ENCODE measurements at regions not wholly inside any gene's neighbourhood (a gene's known extent, or its start where the extent isn't known, plus 50 kb on each side); places are given as distances from the start of the nearest gene placed in this dataset.

DNA sequence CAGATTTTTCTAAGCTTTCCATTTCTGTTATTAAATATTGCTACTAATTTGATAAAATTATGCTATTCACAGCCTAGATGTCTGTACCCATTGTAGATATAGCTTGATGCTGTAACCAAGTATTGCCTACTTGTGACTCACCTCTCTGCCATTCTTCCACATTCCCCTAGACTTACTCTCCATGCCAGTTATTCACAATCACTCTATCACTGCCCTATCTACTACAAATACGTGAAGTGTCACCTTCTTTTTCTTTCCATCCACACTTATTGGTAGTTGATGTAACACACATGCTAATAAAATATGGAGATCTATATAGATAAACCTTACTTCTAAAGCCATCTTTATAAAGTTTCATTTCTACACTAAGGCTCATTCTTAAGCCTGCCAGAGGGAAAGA, 179.4 kb upstream of the PACRGL start:
- ATAC-seq (ENCODE audit: low read depth) (peak; percentile 98), DNase-seq (peak; percentile 62)
- Histone ChIP-seq H2AK9ac (replicated peaks; ENCODE audit: low read depth, low read length, poor library complexity) (no peak overlapping the region), H2BK15ac (ENCODE audit: low read depth, low read length) (no peak overlapping the region), H3K4me1 (ENCODE audit: control insufficient read depth, insufficient read depth, low read length) (no peaks in the 10 kb centered on the region), H3K79me1 (ENCODE audit: low read depth in 1 of 2, low read length in 2 of 2) (no peaks in the 10 kb centered on the region), H4K91ac (ENCODE audit: insufficient read depth, low read depth, low read length) (no peak overlapping the region), H3K4me3 (ENCODE audit: insufficient read depth, low read depth, low read length) (no peak overlapping the region), H4K5ac (ENCODE audit: low read depth, low read length) (no peak overlapping the region), H3K36me3 (ENCODE audit: control insufficient read depth, insufficient read depth, low read length) (no peaks in the 10 kb centered on the region), H3K9me3 (ENCODE audit: control insufficient read depth, insufficient read depth, low read length) (no peaks in the 10 kb centered on the region), H3K56ac (ENCODE audit: extremely low read depth, insufficient read depth, low read length) (no peak overlapping the region), H4K8ac (ENCODE audit: low read depth in 2 of 2, low read length in 2 of 2) (no peak overlapping the region), H3K27ac (ENCODE audit: insufficient read depth, low read length) (no peak overlapping the region), H2AK5ac (ENCODE audit: low read depth, low read length) (no peak overlapping the region), H2BK20ac (ENCODE audit: low read depth, low read length) (no peak overlapping the region; the same call in 1 of the 2 replicates), H3K27me3 (ENCODE audit: control insufficient read depth, insufficient read depth, low read length) (no peaks in the 10 kb centered on the region), H3K4me2 (ENCODE audit: low read depth, low read length) (no peak overlapping the region), H3K23ac (ENCODE audit: low read depth, low read length) (no peak overlapping the region), H3K4ac (ENCODE audit: low read depth, low read length) (no peak overlapping the region), H3K18ac (ENCODE audit: low read depth, low read length) (no peak overlapping the region), H3K14ac (replicated peaks; ENCODE audit: low read depth, low read length) (no peak overlapping the region), H2BK5ac (ENCODE audit: low read depth, low read length, poor library complexity, severe bottlenecking) (no peak overlapping the region), H2BK120ac (ENCODE audit: low read depth, low read length) (no peak overlapping the region), H3K9me1 (ENCODE audit: insufficient read depth, low read length) (no peaks in the 10 kb centered on the region), H4K20me1 (ENCODE audit: insufficient read depth, low read length) (no peaks in the 10 kb centered on the region), H2AFZ (replicated peaks; ENCODE audit: low read length, poor library complexity) (no peak overlapping the region), H3K9ac (ENCODE audit: low read depth, low read length) (no peak overlapping the region)
- POLR2A ChIA-PET (ENCODE audit: unreplicated experiment), result interaction anchor here (0.6 kb wide), 1 partner anchor 1923 kb away, joined by 3 read pairs; no protein-coding TSS in a partner anchor
- no CpG with 5 or more reads among the region's 1 CpG for WGBS, 2 experiments (ENCODE audit: extremely low coverage in 2 of 2, insufficient read length in 1 of 2)
- intact Hi-C loops (cut with micrococcal nuclease) (no loop called here), in situ Hi-C loops (cut with MboI; ENCODE audit: low sequenced_read_pairs) (no loop called here), dilution Hi-C loops (cut with HindIII; ENCODE audit: low sequenced_read_pairs, unreplicated experiment) (no loop called here)
- no TSS peak for BruUV-seq (replicated peaks)
- CTCF ChIA-PET, result no interaction called here
- TF ChIP-seq CHD1 (IDR thresholded peaks at IDR 0.05; ENCODE audit: low read depth, low read length), result no peak
- TF ChIP-seq CEBPB (IDR thresholded peaks at IDR 0.05; ENCODE audit: low read depth, low read length), result peak; percentile 66; the same call in 1 of the 2 replicates
- peak; percentile 63 for TF ChIP-seq FOS (IDR thresholded peaks at IDR 0.05; ENCODE audit: low read depth, low read length)
- TF ChIP-seq RAD21 (IDR thresholded peaks at IDR 0.05; ENCODE audit: low read length), result no peak
- TF ChIP-seq, protein P1, sequence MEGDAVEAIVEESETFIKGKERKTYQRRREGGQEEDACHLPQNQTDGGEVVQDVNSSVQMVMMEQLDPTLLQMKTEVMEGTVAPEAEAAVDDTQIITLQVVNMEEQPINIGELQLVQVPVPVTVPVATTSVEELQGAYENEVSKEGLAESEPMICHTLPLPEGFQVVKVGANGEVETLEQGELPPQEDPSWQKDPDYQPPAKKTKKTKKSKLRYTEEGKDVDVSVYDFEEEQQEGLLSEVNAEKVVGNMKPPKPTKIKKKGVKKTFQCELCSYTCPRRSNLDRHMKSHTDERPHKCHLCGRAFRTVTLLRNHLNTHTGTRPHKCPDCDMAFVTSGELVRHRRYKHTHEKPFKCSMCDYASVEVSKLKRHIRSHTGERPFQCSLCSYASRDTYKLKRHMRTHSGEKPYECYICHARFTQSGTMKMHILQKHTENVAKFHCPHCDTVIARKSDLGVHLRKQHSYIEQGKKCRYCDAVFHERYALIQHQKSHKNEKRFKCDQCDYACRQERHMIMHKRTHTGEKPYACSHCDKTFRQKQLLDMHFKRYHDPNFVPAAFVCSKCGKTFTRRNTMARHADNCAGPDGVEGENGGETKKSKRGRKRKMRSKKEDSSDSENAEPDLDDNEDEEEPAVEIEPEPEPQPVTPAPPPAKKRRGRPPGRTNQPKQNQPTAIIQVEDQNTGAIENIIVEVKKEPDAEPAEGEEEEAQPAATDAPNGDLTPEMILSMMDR (conservative IDR thresholded peaks at IDR 0.05; ENCODE audit: low read depth, low read length), result no peak
- TF ChIP-seq MAFK (IDR thresholded peaks at IDR 0.05; ENCODE audit: low read depth, low read length), result no peak
- TF ChIP-seq RCOR1 (IDR thresholded peaks at IDR 0.05; ENCODE audit: insufficient replicate concordance, low read length), result no peak
- TF ChIP-seq SMC3 (IDR thresholded peaks at IDR 0.05; ENCODE audit: low read depth, low read length), result no peak
